Astrocyte (in vitro differentiated cells and primary cell): ENCODE measurements at regions not wholly inside any gene's neighbourhood (a gene's known extent, or its start where the extent isn't known, plus 50 kb on each side); places are given as distances from the start of the nearest gene placed in this dataset.

Experiments
- CTCF ChIP-seq: IDR thresholded peaks from 2 replicates; pipeline ENCODE4 v1.5.1; 2011; ENCODE audit warnings: low read depth, mild to moderate bottlenecking, inconsistent platforms, low read length, moderate library complexity; ENCODE audit not compliant: insufficient read depth
- EZH2 ChIP-seq: IDR thresholded peaks from 2 replicates; pipeline ENCODE4 v1.6.1; 2012; ENCODE audit warnings: mild to moderate bottlenecking, low read length, inconsistent platforms; ENCODE audit not compliant: insufficient read depth

GRCh38 chr15:94970096-94970495 lies 738.7 kb downstream of the MCTP2 start:
- TF ChIP-seq CTCF (no peak), EZH2 (no peak)
